AG08395 (cell line): ENCODE measurements at regions not wholly inside any gene's neighbourhood (a gene's known extent, or its start where the extent isn't known, plus 50 kb on each side); places are given as distances from the start of the nearest gene placed in this dataset.
"Not testable (repeated sequence)": the region's sequence is repeated elsewhere in the genome, so short reads cannot be mapped to it uniquely, and the experiment has no call there.

ENCODE experiments used
- DNase-seq: peaks from one replicate; pipeline ENCODE4 v3.0.0; 2012; ENCODE audit warnings: mixed read lengths, low spot score

DNA sequence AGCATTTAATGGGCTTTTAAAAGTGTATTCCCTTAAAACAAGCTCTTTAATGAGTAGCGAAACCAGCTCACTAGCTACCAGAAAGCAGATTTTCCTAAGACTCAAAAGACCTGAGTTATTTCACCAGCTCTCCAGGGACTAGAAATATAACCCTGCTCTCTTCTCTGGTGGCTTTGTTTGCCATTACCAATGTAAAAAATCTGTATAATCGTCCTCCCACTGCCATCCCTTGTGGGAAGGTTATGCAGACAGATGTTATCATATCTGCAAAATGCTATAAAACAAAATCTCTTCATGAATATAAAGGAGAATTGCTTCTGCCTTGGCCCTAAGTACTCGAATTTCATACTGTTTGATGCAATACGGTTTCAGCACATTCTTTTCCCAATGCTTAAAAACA lies 335.2 kb downstream of the NUP35 start:
- DNase-seq = no peak

DNA sequence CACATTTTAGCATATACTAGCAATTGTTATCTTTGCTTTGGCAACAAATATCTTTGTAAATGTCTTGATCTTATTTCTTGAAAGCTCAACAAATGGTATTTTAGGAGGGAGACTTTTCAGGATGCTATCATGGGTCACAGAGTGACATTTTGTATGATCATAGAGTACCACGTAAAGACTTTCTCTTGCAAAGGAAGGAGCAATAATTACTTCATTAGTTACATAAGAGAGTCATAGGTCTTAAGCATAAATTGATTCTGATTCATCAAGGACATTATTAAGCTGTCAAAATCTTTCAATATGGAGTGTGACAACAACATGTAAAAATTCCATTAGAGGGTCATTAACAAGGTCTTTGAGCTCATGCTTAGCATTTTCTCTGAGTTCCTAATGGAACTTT lies 339.6 kb downstream of the NUP35 start:
- DNase-seq = no peak

DNA sequence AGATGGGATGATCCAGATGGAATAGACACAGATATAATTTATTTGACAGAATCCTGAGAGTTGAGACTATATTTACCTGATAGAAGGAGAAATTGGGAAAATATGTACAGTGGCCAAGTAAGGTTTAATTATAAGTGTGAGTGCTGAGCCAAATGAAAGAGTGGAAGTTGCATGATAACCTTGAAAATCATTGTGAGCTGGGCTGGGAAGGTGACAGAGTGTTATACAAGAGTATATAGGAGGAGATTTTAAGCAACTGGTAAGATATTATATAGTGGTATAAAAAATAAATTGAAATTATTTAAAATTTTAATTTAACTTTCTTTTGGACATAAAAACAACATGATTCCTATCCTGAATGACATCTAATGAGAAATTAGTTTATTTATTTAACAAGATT lies 340.8 kb downstream of the NUP35 start:
- DNase-seq = no peak

DNA sequence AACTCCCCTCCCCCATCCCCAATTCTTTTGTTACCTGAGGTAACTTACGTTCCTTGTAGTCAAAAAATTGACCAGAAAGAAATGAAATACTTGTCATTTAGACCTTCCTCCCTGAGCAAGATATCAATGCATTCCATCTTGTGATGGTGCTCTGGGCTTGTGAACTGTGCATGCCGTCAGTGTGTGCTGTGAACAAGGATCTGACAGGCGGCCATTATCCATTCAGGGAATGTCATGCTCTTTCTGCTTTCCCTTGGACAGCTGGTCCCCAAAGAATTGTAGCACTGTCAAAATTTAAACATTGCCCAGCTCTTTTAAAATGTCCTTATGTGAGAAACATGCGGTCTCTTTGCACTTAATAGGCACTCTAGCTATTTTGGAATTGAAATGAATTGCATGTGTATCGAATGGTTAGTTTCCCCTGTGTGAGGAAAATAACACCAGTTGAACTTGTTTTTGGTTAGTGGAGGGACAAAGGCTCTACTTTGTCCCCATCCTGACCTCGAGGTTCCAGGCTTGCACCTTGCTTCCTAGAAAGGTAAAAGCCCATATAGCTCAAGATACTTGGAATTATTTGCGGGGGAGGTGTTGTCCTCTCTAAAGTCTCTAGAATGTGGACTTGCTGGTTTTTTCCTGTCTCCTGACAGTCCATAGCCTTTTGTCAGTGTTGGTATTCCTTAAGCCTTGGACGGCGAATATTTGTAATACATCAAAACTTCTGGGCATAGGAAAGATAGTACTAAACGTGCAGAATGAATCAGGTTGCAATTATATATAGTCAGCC lies 350.9 kb downstream of the NUP35 start:
- no peak for DNase-seq

DNA sequence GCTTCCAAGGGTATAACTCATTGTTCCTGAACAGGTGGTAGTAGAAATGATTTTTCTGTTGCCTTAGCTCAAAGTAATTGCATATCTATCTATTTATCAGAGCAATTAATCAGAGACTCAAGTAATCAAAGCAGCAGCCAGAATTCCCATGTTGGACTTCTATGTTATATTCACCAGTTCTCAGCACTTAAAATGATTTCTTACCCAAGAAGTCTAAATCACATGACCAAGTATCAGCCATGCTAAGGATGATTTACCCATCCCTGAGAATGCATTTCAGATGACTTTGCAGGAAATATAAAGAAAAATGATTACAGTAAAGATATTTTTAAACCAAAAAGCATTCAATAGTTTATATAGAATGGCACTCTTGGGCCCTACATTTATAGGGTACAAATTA lies 352.2 kb downstream of the NUP35 start:
- DNase-seq = no peak

DNA sequence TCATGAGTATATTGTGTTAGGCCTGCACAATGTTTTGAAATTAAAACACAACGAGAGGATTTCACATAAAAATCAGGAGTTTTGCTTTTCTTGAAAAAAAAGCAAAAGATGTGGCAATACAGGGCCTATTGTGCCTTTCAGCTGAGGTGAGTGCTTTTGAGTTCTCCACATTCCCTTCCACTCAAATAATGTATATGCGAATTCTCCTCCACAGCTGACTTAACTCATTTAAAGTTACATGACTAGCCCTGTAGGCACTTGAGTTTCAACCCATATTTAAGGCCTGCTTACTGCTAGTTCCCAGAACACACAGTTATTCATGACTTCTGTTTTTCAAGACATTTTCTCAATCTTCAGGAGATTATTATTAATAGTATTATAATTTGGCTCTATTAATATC lies 353.1 kb downstream of the NUP35 start:
- no peak for DNase-seq

DNA sequence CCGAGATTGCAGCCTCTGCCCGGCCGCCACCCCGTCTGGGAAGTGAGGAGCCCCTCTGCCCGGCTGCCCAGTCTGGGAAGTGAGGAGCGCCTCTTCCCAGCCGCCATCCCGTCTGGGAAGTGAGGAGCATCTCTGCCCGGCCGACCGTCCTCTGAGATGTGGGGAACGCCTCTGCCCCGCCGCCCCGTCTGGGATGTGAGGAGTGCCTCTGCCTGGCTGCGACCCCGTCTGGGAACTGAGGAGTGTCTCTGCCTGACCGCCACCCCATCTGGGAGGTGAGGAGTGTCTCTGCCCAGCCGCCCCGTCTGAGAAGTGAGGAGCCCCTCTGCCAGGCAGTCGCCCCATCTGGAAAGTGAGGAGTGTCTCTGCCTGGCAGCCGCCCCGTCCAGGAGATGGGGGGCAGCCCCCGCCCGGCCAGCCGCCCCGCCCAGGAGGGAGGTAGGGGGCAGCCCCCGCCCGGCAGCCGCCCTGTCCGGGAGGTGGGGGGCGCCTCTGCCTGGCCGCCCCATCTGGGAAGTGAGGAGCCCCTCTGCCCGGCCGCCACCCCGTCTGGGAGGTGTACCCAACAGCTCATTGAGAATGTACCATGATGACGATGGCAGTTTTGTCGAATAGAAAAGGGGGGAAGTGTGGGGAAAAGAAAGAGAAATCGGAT lies 354.8 kb downstream of the NUP35 start:
- DNase-seq = not testable (repeated sequence)

DNA sequence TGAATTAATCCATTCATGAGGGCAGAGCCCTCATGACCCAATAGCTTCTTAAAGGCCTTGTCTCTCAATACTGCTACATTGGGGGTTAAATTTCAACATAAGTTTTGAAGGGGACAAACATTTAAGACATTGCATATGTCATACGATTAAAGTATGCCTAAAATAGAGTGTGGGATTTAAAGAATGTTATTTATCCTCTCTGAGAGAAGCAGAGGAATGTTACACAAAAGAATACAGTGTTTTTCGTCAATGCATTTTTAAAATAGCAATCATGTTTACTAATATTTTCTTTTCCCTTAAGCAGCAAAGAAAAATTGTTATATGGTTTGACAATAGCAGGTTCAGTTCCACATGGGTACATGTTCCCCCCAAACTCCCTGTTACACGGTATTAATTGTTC lies 363.1 kb downstream of the NUP35 start:
- DNase-seq = no peak

DNA sequence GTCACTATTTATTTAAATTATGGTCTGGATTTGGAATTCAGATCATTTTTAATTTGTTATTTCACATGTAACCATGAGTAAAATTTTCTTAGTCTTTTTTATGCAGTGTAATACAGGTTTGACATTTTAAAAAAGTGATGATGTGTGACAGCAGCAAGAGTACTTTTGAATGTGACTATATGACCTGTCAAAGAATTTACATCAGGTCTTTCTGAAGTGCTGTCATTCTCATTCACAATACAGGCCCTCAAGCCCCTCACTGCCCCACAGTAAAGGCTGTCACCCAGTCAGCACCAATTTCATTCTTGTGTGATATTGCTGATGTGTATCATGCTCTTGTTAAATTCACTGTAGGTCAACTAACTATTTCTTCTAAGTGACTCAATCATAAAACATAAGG lies 364.2 kb downstream of the NUP35 start:
- no peak for DNase-seq

DNA sequence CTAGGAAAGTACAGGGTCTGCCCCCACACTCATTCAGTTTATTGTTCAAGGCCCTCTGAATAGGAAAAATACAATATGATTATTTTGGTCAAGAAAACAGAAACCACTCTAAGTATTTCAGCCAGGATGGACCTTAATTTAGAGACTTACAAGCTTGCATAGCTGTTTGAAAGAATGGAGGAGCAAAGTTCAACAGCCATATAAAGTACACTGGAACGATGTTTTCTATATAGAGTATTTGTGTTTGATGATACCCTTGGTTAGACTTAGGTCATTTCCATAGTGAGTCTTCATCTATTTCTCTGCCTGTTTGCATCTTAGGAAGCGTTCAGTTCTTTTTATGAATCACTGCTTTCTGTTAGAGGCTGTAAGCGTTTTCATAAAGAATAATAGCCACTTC lies 366.2 kb downstream of the NUP35 start:
- DNase-seq = no peak

DNA sequence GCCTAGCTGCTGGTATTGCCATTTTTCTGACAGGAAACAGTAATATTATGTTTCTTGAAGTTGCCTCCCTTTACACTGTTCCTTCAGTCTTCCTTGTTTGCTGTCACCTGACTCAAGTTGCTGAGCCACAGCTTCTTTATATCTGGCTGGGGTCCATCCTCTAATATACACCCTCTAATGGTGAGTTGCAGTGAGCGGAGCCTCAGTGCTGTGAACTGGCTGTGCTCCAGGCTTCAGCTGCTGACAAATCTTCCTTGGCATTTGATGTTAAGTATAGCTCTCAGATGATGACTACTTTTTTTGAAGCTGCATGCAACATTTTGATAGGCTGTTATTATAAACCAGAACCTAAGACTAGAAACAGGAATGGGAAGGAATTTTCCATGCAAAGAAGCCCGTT lies 366.7 kb downstream of the NUP35 start:
- DNase-seq = no peak

DNA sequence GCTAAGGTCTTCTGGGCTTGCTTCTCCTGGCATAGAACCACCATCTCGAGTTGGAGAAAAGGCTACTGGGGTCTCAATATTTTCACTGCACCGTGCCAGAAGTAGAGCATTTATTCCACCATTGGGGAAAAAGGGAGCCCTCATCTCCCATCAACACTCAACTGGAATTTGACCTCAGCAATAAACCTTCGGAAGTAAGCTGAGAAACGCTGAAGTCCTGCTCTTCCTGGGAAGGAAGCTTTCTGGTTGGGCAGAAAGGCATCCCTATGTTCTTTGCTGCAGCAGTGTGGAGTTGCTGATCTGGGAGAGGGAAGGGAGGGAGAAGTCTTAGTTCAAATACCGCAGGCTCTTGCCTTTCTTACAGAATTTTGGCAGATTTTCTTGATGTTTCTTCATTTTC lies 368.8 kb downstream of the NUP35 start:
- no peak for DNase-seq

DNA sequence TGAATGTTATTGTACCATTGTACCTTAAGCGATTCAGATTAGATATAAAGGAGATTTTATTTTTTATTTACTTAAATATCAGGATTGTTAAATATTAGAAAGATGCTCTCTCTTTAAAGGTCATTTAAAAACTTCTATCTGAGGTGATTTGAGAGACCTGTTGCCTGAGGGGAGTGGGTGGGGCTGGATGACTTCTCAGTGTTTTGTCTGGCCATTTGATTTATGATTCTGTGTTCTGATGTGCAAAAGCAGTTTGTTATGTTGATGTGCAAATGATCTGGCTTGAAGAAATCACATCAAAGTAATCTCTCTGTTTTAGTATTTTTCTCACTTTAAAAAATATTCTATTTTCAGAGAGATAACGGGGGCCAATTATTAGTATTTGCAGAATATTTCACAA lies 370.8 kb downstream of the NUP35 start:
- DNase-seq = no peak

DNA sequence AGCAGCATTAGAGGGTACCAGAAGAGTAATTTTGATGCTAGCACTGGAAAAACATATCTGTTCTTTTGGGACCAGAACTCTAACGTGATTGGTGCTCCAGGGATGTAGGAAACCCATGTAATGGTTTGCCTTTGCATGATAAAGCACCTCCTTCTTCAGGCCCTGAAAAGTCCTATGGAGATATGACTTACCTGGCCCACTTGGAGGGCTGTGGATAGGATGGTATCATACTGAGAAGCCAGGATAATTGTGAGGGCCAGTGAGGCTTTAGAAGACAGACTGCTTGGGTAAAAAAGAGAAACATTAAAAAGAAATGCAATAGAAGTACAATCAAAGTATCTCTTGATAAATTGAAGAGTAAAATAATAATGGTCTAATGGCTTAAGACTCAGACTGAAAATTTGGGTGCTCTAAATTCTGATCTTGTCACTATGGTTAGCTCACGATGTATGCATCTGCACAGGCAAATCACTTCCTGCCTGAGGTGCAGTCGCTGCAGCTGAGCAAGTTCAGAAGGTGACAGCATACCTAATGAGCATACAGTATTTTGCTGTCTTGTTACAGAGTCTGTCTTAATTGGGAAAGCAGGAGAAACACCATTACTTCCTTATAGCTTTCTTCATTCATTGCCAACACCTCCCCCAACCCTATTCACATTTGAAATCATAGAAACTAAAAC lies 371.5 kb downstream of the NUP35 start:
- DNase-seq = no peak

DNA sequence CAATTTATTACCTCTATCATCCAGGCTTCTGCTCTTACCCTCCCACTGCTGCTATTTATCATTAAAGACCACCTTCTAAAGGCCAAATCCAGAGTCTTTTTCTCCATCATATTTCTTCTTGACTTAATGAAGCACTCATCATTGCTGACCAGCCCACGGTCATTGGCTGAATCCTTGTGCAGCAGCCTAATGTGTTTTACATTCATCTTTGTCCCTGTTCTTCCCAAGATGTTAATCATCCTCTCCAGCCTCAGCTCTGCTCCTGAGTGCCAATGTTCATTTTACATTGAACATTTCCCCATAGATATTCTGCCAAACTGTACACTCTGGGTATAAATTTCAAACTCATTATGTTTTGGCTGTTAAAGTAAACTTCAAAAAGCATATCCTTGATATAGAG lies 373.6 kb downstream of the NUP35 start:
- no peak for DNase-seq

DNA sequence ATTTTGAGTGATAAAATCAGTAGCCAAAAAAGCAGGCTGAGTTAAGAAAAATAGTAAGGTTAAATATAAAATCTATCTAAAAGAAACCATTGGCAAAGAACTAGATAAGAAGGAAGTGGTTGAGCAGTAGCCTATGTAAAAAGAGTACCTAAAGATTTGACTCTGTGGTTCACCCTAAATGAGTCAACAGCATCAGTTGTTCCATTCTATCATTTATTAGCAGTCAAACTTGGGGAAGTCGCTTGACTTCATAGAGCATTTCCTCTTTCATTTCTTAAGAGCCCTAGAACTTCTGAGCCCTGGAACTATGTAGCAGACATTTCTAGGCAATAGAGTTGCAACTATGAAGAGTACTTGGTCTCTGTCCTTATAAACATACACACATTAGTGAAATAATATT lies 381.7 kb downstream of the NUP35 start:
- DNase-seq = no peak

DNA sequence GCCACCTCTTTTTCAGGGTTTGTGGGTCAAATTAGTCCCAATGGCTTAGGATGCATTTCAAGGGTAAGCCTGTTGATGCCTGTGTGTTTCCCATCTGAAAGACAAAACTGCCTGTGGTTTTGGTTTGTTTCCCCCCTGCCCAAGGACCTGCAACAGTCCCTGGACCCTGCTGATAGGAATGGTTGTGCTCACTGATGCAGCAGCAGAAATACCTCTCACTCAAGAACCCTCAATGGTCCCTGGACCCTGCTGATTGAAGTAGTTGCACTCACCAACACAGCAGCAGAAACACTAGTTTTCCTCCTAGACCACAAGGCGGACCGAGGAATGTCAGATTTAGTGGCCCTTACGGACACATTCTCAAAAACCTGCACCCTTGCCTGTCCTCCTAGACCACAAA lies 386.9 kb downstream of the NUP35 start:
- no peak for DNase-seq

DNA sequence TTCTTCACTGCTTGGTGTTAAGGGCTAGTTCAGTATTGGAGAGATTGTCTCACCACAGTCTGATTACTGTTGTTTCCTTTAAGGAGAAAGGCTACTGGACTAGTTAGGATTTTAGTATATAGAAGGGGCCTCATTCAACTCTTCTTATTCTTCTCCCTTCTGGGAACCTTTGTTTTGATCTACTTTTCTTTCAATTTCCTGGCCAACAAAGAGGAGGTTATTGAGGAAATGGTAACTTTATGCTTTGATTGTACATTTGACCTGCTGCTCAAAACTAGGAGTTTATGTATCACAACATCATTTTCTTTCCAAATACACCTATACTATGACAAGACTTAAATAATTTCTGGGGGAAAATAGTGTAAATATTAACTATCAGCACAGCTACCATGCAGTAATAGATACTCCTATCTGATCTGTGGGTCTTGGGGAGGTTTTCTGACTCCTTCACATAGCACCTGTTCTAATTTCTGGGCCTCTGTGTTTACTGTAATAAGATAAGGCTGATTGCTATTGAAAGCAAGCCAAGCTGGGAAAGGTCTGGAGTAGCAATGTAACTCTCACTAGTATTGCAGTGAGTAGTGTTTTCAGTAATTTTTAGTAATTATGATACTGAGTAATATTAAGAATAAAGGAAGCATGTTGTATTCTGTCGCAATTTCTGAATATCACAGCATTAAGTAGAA lies 395.3 kb downstream of the NUP35 start:
- DNase-seq = no peak

DNA sequence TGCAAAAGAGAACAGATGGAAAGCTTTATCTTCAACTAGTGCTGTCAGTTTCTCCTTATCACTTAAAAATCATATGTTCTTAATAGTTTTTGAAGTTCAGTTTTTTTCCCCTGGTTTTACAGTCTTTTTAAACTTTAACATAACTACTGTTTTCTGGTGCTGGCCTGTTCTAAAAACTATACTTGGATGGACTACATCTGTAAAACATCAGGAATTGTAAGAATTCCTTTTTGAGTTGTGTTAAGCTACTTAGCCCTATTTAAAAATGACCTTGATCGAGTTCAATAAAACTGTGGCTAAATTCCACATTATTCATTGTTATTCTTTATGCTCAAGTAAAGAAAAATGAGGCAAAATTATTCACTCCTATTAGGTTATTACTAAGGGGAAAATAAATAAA lies 397.7 kb downstream of the NUP35 start:
- DNase-seq = no peak

DNA sequence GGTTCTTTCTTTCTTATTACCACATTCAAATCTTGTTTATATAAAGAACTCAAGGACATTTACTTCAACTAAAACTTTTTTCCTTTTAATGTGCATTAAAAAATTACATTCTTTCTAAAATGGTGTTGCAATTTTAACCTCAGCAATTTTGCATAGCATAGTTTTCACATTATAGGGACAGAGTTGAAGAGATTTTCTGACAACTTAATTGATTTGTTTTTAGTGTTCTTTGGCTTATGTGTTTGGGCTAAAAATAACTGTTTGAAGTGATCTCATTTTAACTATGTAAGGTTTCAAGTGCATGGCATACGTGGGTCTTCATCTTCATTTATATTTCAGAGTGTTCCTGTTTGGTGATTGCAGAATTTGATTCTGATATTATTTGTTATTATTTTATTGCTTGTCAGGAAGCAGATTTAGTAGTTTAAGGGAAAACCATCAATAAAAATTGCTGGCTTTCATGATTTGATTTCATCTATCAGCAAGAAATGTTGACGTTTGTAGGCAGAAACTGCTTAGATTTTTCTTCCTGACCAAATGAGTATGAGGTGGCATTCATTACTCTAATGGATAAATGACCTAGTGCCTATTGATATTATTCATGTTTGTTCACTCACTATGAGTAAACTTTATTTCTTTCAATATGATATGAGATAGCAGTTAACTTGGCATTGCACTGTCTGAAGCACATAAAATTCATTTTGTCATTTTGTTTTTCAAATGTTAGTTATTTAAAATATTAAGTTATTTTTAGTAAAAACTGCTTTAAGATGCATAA lies 398.4 kb downstream of the NUP35 start:
- no peak for DNase-seq

DNA sequence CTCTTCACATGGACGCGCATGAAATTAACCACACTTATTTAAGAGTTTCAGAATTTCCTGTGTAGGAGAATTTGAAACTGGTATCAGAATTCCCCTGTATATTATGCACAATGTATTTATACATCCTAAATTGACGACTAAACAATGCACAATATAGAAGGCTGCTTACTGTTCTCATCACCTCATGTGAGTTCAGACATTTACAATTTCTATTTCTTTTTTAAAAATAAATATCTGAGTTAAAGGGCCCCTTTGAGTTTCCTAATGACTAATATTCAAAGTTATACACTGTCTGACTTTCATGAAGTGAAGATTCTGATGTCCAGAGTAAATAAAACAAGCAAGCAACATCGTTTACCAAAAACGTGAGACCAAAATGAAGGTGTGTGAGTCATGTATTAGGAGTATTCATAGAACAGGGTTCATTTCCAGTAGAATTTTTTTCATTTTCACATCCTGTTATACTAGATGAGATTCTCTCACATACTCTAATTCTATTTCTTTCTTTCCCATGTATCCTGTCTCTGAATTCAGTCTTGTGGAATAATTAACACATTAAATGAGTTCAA lies 406.2 kb downstream of the NUP35 start:
- DNase-seq = no peak

DNA sequence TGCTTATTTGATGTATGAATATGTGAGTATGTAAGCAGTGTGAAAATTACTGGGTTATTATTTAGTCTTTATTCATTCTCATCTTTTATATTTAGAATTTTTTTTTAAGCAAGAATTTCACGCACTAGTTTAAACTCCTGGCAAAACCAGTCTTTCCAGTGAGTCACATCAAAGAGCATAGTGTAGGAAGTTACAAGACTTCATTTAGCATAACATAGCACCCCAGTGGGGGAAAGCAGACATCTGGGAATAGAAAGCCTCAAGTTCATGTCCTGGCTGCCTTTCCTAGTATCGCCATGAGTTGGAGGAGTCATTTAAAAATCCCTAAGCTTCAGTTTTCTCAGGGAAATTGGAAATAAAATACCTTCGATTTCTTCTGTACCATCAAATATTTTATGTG lies 408.3 kb downstream of the NUP35 start:
- DNase-seq = no peak
